Kidney (tissue), 13 donors: ENCODE measurements at regions not wholly inside any gene's neighbourhood (a gene's known extent, or its start where the extent isn't known, plus 50 kb on each side); places are given as distances from the start of the nearest gene placed in this dataset.
A peak's percentile ranks its signal among the peaks of the same experiment; 100 is the strongest.
"Not testable (repeated sequence)": the region's sequence is repeated elsewhere in the genome, so short reads cannot be mapped to it uniquely, and the experiment has no call there.

Experiments
- DNase-seq, 5 donors: peaks; one replicate each; pipeline ENCODE4 v3.0.0-alpha.2; 2013 to 2020
- FAIRE-seq: peaks from 2 replicates; lab custom pipeline; 2012; peaks lifted over from hg19 to GRCh38; lab: Jason Lieb, UNC
- H3K27ac ChIP-seq, 2 donors: one replicate each; pipeline ENCODE4 v1.7.0; 2013; ENCODE audit warnings: low read depth in 2 of 2, low read length in 2 of 2, inconsistent platforms in 1 of 2
- H3K27me3 ChIP-seq: one replicate; pipeline ENCODE4 v1.7.1; 2013; ENCODE audit warnings: low read length, inconsistent platforms; ENCODE audit not compliant: control insufficient read depth, insufficient read depth
- H3K36me3 ChIP-seq, 3 donors: one replicate each; pipeline versions ENCODE4 v1.7.0 to v1.7.1; 2013; ENCODE audit warnings: low read length in 3 of 3, control low read depth in 1 of 3, inconsistent platforms in 1 of 3; ENCODE audit not compliant: insufficient read depth in 3 of 3, control insufficient read depth in 2 of 3
- H3K4me1 ChIP-seq, 3 donors: one replicate each; pipeline versions ENCODE4 v1.7.0 to v1.7.1; 2013; ENCODE audit warnings: low read length in 3 of 3, inconsistent platforms in 1 of 3, low read depth in 1 of 3; ENCODE audit not compliant: control insufficient read depth in 2 of 3, insufficient read depth in 2 of 3
- H3K4me3 ChIP-seq, 3 donors: one replicate each; pipeline versions ENCODE4 v1.7.0 to v1.8.1; 2013; ENCODE audit warnings: low read length in 3 of 3, control low read depth in 1 of 3, inconsistent platforms in 1 of 3
- H3K9ac ChIP-seq, 3 donors: one replicate each; pipeline versions ENCODE4 v1.7.0 to v1.7.1; 2013; ENCODE audit warnings: low read length in 3 of 3, control low read depth in 1 of 3, inconsistent platforms in 1 of 3
- H3K9me3 ChIP-seq, 3 donors: one replicate each; pipeline versions ENCODE4 v1.7.0 to v1.7.1; 2013; ENCODE audit warnings: low read length in 3 of 3, control low read depth in 1 of 3, inconsistent platforms in 1 of 3; ENCODE audit not compliant: control insufficient read depth in 2 of 3, insufficient read depth in 1 of 3
- intact Hi-C: fragments of 100-400 bp; cut with DNase I; formaldehyde crosslinking; loops from one replicate; pipeline ENCODE4 v1.11.1; 2022
- TF ChIP-seq, protein P1 (sequence below): IDR thresholded peaks from 3 replicates; pipeline ENCODE4 v1.5.1; 2012; ENCODE audit warnings: mild to moderate bottlenecking, moderate library complexity, borderline replicate concordance; ENCODE audit not compliant: insufficient read depth; ENCODE audit errors: extremely low read depth
- donor health status: control.
- donor health status: control.
- donor health status: control.
- donor health status: control.
- donor health status: control.
- donor health status: DM: yes; HTN: yes; CAD: no.
- donor health status: Normal renal cell carcinoma (clear cell type).

DNA sequence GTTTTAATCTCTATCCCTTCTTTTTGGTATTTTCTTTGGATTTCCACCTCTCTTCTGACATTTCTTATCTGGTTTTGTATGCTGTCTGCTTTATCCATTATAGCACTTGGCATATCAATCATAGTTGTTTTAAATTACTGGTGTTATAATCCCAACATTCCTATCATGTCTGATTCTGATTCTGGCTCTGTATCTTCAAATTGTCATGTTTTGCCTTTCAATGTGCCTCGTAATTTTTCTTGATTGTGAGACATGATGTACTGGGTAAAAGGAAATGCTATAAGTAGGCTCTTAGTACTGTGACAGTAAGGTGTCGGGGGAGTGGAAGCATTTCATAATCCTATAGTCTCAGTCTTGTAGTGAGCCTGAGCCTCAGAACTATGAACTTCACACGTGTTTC, 729.3 kb upstream of the NOVA1 start:
- Histone ChIP-seq H3K27ac (no peak overlapping the region), H3K27me3 (no peaks in the 10 kb centered on the region), H3K4me1 (no peaks in the 10 kb centered on the region), H3K4me3 (no peak overlapping the region), H3K9me3 (peaks cover 0 to 2% (median 0%) of the 10 kb centered on the region in 3 donors), H3K36me3 (no peaks in the 10 kb centered on the region), H3K9ac (no peak overlapping the region)
- FAIRE-seq = no peak
- TF ChIP-seq, protein P1, sequence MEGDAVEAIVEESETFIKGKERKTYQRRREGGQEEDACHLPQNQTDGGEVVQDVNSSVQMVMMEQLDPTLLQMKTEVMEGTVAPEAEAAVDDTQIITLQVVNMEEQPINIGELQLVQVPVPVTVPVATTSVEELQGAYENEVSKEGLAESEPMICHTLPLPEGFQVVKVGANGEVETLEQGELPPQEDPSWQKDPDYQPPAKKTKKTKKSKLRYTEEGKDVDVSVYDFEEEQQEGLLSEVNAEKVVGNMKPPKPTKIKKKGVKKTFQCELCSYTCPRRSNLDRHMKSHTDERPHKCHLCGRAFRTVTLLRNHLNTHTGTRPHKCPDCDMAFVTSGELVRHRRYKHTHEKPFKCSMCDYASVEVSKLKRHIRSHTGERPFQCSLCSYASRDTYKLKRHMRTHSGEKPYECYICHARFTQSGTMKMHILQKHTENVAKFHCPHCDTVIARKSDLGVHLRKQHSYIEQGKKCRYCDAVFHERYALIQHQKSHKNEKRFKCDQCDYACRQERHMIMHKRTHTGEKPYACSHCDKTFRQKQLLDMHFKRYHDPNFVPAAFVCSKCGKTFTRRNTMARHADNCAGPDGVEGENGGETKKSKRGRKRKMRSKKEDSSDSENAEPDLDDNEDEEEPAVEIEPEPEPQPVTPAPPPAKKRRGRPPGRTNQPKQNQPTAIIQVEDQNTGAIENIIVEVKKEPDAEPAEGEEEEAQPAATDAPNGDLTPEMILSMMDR = no peak
- DNase-seq = no peak
- intact Hi-C loops = no loop called here

DNA sequence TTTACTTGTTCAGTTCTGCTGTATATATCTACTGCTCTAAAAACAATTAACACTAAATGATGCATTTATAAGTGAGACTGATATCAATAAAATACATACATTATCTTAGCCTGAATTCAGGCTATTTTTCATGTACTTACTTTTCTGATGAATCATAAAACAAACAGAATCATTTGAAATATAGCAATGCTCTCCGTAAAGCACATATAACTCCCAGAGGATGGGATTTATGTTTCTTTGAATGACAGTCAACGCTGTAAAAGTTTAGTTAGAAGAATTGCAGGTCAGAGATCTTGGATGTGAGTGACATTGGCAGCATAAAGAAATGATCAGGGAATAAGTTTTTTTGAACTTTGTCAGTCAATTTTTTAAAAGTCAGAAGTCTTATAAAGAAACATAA, 740.2 kb upstream of the NOVA1 start:
- no peaks in the 10 kb centered on the region for H3K4me1 ChIP-seq
- TF ChIP-seq, protein P1 = no peak
- H3K9ac ChIP-seq = no peak overlapping the region
- DNase-seq (no peak), FAIRE-seq (no peak)
- no peak overlapping the region for H3K4me3 ChIP-seq
- H3K27ac ChIP-seq = no peak overlapping the region
- intact Hi-C loops = no loop called here
- H3K36me3 ChIP-seq = no peaks in the 10 kb centered on the region
- H3K27me3 ChIP-seq = no peaks in the 10 kb centered on the region
- no peaks in the 10 kb centered on the region for H3K9me3 ChIP-seq

DNA sequence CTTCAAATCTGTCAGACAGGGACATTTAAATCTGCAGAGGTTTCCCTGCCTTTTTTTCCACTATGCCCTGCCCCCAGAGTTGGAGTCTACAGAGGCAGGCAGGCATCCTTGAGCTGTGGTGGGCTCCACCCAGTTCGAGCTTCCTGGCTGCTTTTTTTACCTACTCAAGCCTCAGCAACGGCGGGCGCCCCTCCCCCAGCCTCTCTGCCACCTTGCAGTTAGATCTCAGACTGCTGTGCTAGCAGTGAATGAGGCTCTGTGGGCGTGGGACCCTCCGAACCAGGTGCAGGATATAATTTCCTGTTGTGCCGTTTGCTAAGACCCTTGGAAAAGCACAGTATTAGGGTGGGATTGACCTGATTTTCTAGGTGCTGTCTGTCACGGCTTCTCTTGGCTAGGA, 765.2 kb upstream of the NOVA1 start:
- H3K4me1 ChIP-seq, FAIRE-seq, intact Hi-C loops, H3K4me3 ChIP-seq, H3K9ac ChIP-seq, H3K27me3 ChIP-seq, H3K27ac ChIP-seq, H3K9me3 ChIP-seq, H3K36me3 ChIP-seq: not testable (repeated sequence)
- peak in 1 of 5 donors; percentile 51 for DNase-seq

GRCh38 chr14:27366596-27366995, 768.8 kb upstream of the NOVA1 start:
- no peak for DNase-seq
- Histone ChIP-seq H3K27ac (no peak overlapping the region), H3K9ac (no peak overlapping the region), H3K27me3 (no peaks in the 10 kb centered on the region), H3K9me3 (no peaks in the 10 kb centered on the region), H3K4me1 (no peaks in the 10 kb centered on the region), H3K36me3 (no peaks in the 10 kb centered on the region), H3K4me3 (no peak overlapping the region)
- FAIRE-seq = no peak
- TF ChIP-seq, protein P1 = no peak
- intact Hi-C loops = no loop called here
